B cell (primary cell): ENCODE measurements at regions not wholly inside any gene's neighbourhood (a gene's known extent, or its start where the extent isn't known, plus 50 kb on each side); places are given as distances from the start of the nearest gene placed in this dataset.

Experiments
- ATAC-seq: fragments of 200-7000 bp; cut with Tn5 transposase; one replicate; pipeline ENCODE4 v1.10.0; 2021; ENCODE audit warnings: low read depth, mild to moderate bottlenecking, moderate number of reproducible peaks, moderate library complexity
- CTCF ChIA-PET: fragments of 350-600 bp; sonication (Branson Sonifier 250); formaldehyde crosslinking; loops from one replicate; lab custom pipeline; 2021; ENCODE audit warnings: antibody characterized with exemption, inconsistent platforms; lab: Charles Lee
- POLR2A ChIA-PET: fragments of 350-600 bp; sonication (Branson Sonifier 250); formaldehyde crosslinking; loops from one replicate; lab custom pipeline; 2021; ENCODE audit warnings: antibody characterized with exemption; lab: Charles Lee
- DNase-seq: peaks from one replicate; pipeline ENCODE4 v3.0.0; 2013
- H2AFZ ChIP-seq: 2 replicates; pipeline ENCODE4 v1.6.1; 2012; ENCODE audit warnings: mild to moderate bottlenecking, low read depth, low read length; ENCODE audit not compliant: insufficient read depth, poor library complexity, severe bottlenecking
- H3K27ac ChIP-seq, 2 donors: 1 replicate in 1 of 2; 2 replicates in 1 of 2; pipeline ENCODE4 v1.5.1; 2012 to 2013; ENCODE audit warnings: low read length in 2 of 2, mild to moderate bottlenecking in 2 of 2, moderate library complexity in 1 of 2
- H3K27me3 ChIP-seq, 4 experiments: fragments of 200-600 bp in 1 of 4; sonication (generic) in 1 of 4; replicated peaks in 1 of 4; 1 replicate in 2 of 4; 2 replicates in 2 of 4; pipeline versions ENCODE4 v1.6.1 to v1.7.0; 2013 to 2016; ENCODE audit warnings: low read length in 3 of 4, mild to moderate bottlenecking in 2 of 4, mixed read lengths in 1 of 4, moderate library complexity in 1 of 4; ENCODE audit not compliant: insufficient read depth in 4 of 4, control insufficient read depth in 3 of 4; ENCODE audit errors: control extremely low read depth in 1 of 4
- H3K36me3 ChIP-seq, 2 experiments: replicated peaks in 1 of 2; 1 replicate in 1 of 2; 2 replicates in 1 of 2; pipeline versions ENCODE4 v1.6.1 to v1.7.1; 2013; ENCODE audit warnings: low read length in 1 of 2; ENCODE audit not compliant: insufficient read depth in 2 of 2, control insufficient read depth in 1 of 2; ENCODE audit errors: control extremely low read depth in 1 of 2, extremely low read depth in 1 of 2
- H3K4me1 ChIP-seq, 2 donors: fragments of 200-600 bp in 1 of 2; sonication (generic) in 1 of 2; 1 replicate in 1 of 2; 2 replicates in 1 of 2; pipeline versions ENCODE4 v1.5.1 to v1.6.1; 2013 to 2017; ENCODE audit warnings: low read length in 2 of 2; ENCODE audit not compliant: control insufficient read depth in 2 of 2, insufficient read depth in 2 of 2
- H3K4me2 ChIP-seq: replicated peaks from 2 replicates; pipeline ENCODE3; 2012; ENCODE audit warnings: mild to moderate bottlenecking, low read depth, low read length; ENCODE audit not compliant: poor library complexity, severe bottlenecking
- H3K4me3 ChIP-seq, 5 experiments: fragments of 200-600 bp in 1 of 5; sonication (generic) in 1 of 5; 1 replicate in 3 of 5; 2 replicates in 2 of 5; pipeline versions ENCODE4 v1.5.1 to v1.7.0; 2011 to 2016; ENCODE audit warnings: low read length in 4 of 5, mild to moderate bottlenecking in 4 of 5, low read depth in 2 of 5, control low read depth in 1 of 5, moderate library complexity in 1 of 5; ENCODE audit not compliant: insufficient read depth in 1 of 5; ENCODE audit errors: control extremely low read depth in 1 of 5, extremely low read depth in 1 of 5
- H3K79me2 ChIP-seq: fragments of 200-600 bp; sonication (generic); one replicate; pipeline ENCODE4 v1.6.0; 2016; ENCODE audit warnings: low read length; ENCODE audit not compliant: control insufficient read depth, insufficient read depth
- H3K9ac ChIP-seq: fragments of 200-600 bp; sonication (generic); 2 replicates; pipeline ENCODE4 v1.6.1; 2017; ENCODE audit warnings: mild to moderate bottlenecking, low read length, moderate library complexity
- H3K9me3 ChIP-seq, 3 donors: one replicate each; pipeline versions ENCODE4 v1.6.1 to v1.7.1; 2013; ENCODE audit warnings: low read length in 2 of 3; ENCODE audit not compliant: control insufficient read depth in 2 of 3, insufficient read depth in 1 of 3; ENCODE audit errors: control extremely low read depth in 1 of 3
- H4K20me1 ChIP-seq: 2 replicates; pipeline ENCODE4 v1.6.0; 2012; ENCODE audit warnings: mild to moderate bottlenecking, low read length; ENCODE audit not compliant: insufficient read depth, control insufficient read depth, poor library complexity, severe bottlenecking
- H3K27ac Mint-ChIP-seq: one replicate; pipeline ENCODE4 v1.8.0; 2021; ENCODE audit warnings: mixed read lengths
- H3K27me3 Mint-ChIP-seq: one replicate; pipeline ENCODE4 v1.8.0; 2021; ENCODE audit warnings: mixed read lengths
- H3K4me1 Mint-ChIP-seq: one replicate; pipeline ENCODE4 v1.8.0; 2021; ENCODE audit warnings: mixed read lengths
- H3K4me3 Mint-ChIP-seq: one replicate; pipeline ENCODE4 v1.8.0; 2021; ENCODE audit warnings: mixed read lengths
- H3K9me3 Mint-ChIP-seq: one replicate; pipeline ENCODE4 v1.8.0; 2022; ENCODE audit warnings: mixed read lengths; ENCODE audit not compliant: insufficient read depth
- CTCF ChIP-seq: fragments of 200-600 bp; IDR thresholded peaks from one replicate; pipeline ENCODE4 v1.8.0; 2022; ENCODE audit warnings: antibody characterized with exemption, mild to moderate bottlenecking
- EZH2 ChIP-seq: IDR thresholded peaks from 2 replicates; pipeline ENCODE4 v1.6.1; 2012; ENCODE audit warnings: borderline replicate concordance, low read depth, mild to moderate bottlenecking, moderate library complexity, low read length; ENCODE audit not compliant: insufficient read depth, poor library complexity, severe bottlenecking
- WGBS: methylation state at CpG from one replicate; pipeline ENCODE4 v1.1.5; 2013; ENCODE audit warnings: missing lambda C conversion rate; ENCODE audit not compliant: insufficient coverage; 5-methylcytosine and 5-hydroxymethylcytosine counted together
- intact Hi-C: fragments of 100-400 bp; cut with micrococcal nuclease; formaldehyde crosslinking; loops from one replicate; pipeline ENCODE4 v1.10.0; 2022

DNA sequence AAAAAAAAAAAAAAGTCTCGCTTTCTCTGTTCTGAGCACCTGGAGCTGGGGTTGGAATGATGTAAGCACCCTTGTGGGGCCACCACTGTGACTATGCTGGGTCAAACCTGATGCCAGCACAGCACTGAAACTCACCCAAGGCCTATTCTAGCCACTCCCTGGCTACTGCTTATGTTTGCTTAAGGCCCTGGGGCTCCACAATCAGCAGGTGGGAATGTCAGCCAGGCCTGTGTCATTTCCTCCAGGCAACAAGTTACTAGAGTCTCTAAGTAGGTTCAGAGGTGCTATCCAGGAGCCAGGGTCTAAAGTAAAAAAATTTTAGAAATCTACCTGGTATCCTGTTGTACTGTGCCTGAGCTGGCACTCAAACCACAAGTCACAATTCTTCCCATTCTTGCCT is 1306.8 kb downstream of the STIM2 start:
- H3K4me3 Mint-ChIP-seq = no peak overlapping the region
- WGBS = no CpG with 5 or more reads among the region's 1 CpG
- H3K27ac ChIP-seq = no peak overlapping the region
- no peak overlapping the region for H2AFZ ChIP-seq
- no peaks in the 10 kb centered on the region for H3K4me1 Mint-ChIP-seq
- no peak overlapping the region for H3K4me3 ChIP-seq
- H3K79me2 ChIP-seq = no peaks in the 10 kb centered on the region
- intact Hi-C loops = no loop called here
- H3K27ac Mint-ChIP-seq = no peak overlapping the region
- no peaks in the 10 kb centered on the region for H3K36me3 ChIP-seq
- POLR2A ChIA-PET = no interaction called here
- no peak overlapping the region for H3K4me2 ChIP-seq
- no peaks in the 10 kb centered on the region for H3K27me3 Mint-ChIP-seq
- H3K9ac ChIP-seq = no peak overlapping the region
- peaks cover 0 to 8% (median 0%) of the 10 kb centered on the region in 3 donors for H3K9me3 ChIP-seq
- no peak for DNase-seq
- TF ChIP-seq CTCF (no peak), EZH2 (no peak)
- no peak for ATAC-seq
- H3K4me1 ChIP-seq = no peaks in the 10 kb centered on the region
- no peaks in the 10 kb centered on the region for H4K20me1 ChIP-seq
- H3K9me3 Mint-ChIP-seq = no peaks in the 10 kb centered on the region
- no peaks in the 10 kb centered on the region for H3K27me3 ChIP-seq
- CTCF ChIA-PET = no interaction called here

DNA sequence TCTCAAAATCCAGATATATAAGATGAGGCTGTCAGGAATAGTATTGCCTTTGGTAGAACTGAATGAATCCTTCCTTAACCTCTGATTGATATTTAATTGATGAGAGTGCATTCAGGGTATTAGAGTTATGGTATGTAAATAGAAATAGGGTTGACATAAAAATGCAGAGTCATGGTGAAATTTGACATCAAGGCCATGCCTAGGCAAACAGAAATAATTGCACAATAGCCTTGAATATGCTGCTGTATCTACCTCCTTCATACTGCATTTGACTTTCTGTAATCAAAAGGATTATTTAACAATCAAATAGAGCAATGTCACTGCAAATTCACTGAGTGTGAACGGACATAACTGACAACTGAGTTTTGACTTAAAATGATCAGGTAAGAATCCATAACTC is 1316.3 kb downstream of the STIM2 start:
- Mint-ChIP-seq H3K27me3 (no peaks in the 10 kb centered on the region), H3K9me3 (peaks cover 3% of the 10 kb centered on the region), H3K4me3 (no peak overlapping the region), H3K4me1 (no peaks in the 10 kb centered on the region), H3K27ac (no peak overlapping the region)
- H3K9ac ChIP-seq = no peak overlapping the region
- ChIA-PET CTCF (no interaction called here), POLR2A (no interaction called here)
- no peak overlapping the region for H2AFZ ChIP-seq
- intact Hi-C loops = no loop called here
- no peaks in the 10 kb centered on the region for H3K79me2 ChIP-seq
- no peak for DNase-seq
- H4K20me1 ChIP-seq = no peaks in the 10 kb centered on the region
- no peak for TF ChIP-seq CTCF
- no peak for TF ChIP-seq EZH2
- no CpG with 5 or more reads among the region's 1 CpG for WGBS
- H3K4me3 ChIP-seq = no peak overlapping the region
- no peaks in the 10 kb centered on the region for H3K36me3 ChIP-seq
- no peak overlapping the region for H3K4me2 ChIP-seq
- ATAC-seq = no peak
- H3K9me3 ChIP-seq = no peaks in the 10 kb centered on the region
- no peak overlapping the region for H3K27ac ChIP-seq
- no peaks in the 10 kb centered on the region for H3K4me1 ChIP-seq
- no peaks in the 10 kb centered on the region for H3K27me3 ChIP-seq
